ENCODE measurements at regions not wholly inside any gene's neighbourhood (a gene's known extent, or its start where the extent isn't known, plus 50 kb on each side); places are given as distances from the start of the nearest gene placed in this dataset.
A peak's percentile ranks its signal among the peaks of the same experiment; 100 is the strongest.

DNA sequence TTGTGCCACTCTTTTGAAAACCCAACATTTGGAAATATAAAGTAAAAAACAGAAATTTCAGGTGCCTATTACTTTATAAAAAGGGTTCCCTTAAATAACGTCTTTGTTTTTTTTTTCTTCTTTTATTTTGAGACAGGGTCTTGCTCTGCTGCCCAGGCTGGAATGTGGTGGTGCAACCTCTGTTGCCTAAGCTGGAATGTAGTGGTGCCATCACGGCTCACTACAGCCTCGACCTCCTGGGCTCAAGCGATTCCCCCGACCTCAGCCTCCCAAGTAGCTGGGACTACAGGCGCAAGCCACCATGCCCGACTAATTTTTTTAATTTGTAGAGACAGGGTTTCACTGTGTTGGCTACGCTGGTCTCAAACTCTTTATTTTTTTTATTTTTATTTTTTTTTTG lies 110.2 kb upstream of the HNRNPU start:
- no peak for DNase-seq (ENCODE audit: insufficient read length, low spot score, missing footprints)
- no peak overlapping the region for H3K4me2 ChIP-seq (ENCODE audit: insufficient read depth, low read length)
- H2AFZ ChIP-seq (ENCODE audit: low read length): no peak overlapping the region

DNA sequence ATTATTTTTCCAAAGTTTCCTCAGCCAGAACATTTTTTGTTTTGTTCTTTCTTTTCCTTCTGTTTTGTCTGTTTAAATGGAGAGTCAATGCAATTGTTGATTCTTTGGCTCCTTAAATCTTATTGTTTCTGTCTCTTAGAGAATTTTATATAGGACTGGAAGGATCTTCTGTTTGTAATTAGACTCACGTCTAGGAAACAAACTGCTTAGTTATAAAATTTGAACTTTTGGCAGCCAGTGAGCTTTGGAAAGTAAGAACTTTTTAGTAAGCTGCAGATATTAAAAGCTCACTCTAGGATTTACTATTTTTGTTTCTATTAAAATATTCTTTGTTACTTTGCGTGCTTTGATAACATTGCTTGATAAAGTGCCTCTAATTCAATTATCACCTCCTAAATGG lies 109.8 kb upstream of the HNRNPU start:
- Histone ChIP-seq H2AFZ (ENCODE audit: low read length) (no peak overlapping the region), H3K4me1 (ENCODE audit: insufficient read depth, low read length) (peaks cover 7% of the 10 kb centered on the region)
- no peak for DNase-seq (ENCODE audit: insufficient read length, low spot score, missing footprints)

More for the DNA sequence above, 110.2 kb upstream of the HNRNPU start:
- TF ChIP-seq, protein P1, sequence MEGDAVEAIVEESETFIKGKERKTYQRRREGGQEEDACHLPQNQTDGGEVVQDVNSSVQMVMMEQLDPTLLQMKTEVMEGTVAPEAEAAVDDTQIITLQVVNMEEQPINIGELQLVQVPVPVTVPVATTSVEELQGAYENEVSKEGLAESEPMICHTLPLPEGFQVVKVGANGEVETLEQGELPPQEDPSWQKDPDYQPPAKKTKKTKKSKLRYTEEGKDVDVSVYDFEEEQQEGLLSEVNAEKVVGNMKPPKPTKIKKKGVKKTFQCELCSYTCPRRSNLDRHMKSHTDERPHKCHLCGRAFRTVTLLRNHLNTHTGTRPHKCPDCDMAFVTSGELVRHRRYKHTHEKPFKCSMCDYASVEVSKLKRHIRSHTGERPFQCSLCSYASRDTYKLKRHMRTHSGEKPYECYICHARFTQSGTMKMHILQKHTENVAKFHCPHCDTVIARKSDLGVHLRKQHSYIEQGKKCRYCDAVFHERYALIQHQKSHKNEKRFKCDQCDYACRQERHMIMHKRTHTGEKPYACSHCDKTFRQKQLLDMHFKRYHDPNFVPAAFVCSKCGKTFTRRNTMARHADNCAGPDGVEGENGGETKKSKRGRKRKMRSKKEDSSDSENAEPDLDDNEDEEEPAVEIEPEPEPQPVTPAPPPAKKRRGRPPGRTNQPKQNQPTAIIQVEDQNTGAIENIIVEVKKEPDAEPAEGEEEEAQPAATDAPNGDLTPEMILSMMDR (IDR thresholded peaks at IDR 0.05; ENCODE audit: extremely low read depth, low read depth, low read length): no peak
- H3K4me1 ChIP-seq (ENCODE audit: insufficient read depth, low read length): peaks cover 5% of the 10 kb centered on the region
- H3K79me2 ChIP-seq (ENCODE audit: insufficient read depth, low read length): peaks cover 5% of the 10 kb centered on the region
- no peak overlapping the region for H3K4me3 ChIP-seq (ENCODE audit: insufficient read depth, low read length)
- H3K36me3 ChIP-seq (ENCODE audit: insufficient read depth, low read length): no peaks in the 10 kb centered on the region
- no peaks in the 10 kb centered on the region for H4K20me1 ChIP-seq (ENCODE audit: insufficient read depth, low read length)
- H3K27me3 ChIP-seq (ENCODE audit: insufficient read depth, low read length): no peaks in the 10 kb centered on the region
- no peak overlapping the region for H3K27ac ChIP-seq (ENCODE audit: low read depth, low read length)
- H3K9me3 ChIP-seq (ENCODE audit: low read depth, low read length): no peaks in the 10 kb centered on the region

GRCh38 chr1:244971552-244972216 lies 107.3 kb upstream of the HNRNPU start:
- TF ChIP-seq, protein P1 (IDR thresholded peaks at IDR 0.05; ENCODE audit: extremely low read depth, low read depth, low read length): no peak
- H4K20me1 ChIP-seq (ENCODE audit: insufficient read depth, low read length): no peaks in the 10 kb centered on the region
- peak overlapping the region; percentile 99 for H3K27ac ChIP-seq (ENCODE audit: low read depth, low read length)
- H3K27me3 ChIP-seq (ENCODE audit: insufficient read depth, low read length): no peaks in the 10 kb centered on the region
- peak overlapping the region; percentile 97 for H3K4me2 ChIP-seq (ENCODE audit: insufficient read depth, low read length)
- H3K4me3 ChIP-seq (ENCODE audit: insufficient read depth, low read length): peak overlapping the region; percentile 89
- no peaks in the 10 kb centered on the region for H3K9me3 ChIP-seq (ENCODE audit: low read depth, low read length)
- peak overlapping the region; percentile 62 for H2AFZ ChIP-seq (ENCODE audit: low read length)
- DNase-seq (ENCODE audit: insufficient read length, low spot score, missing footprints): no peak
- no peaks in the 10 kb centered on the region for H3K36me3 ChIP-seq (ENCODE audit: insufficient read depth, low read length)
- peaks cover 14% of the 10 kb centered on the region for H3K4me1 ChIP-seq (ENCODE audit: insufficient read depth, low read length)
- peaks cover 5% of the 10 kb centered on the region for H3K79me2 ChIP-seq (ENCODE audit: insufficient read depth, low read length)

More for the DNA sequence above, 109.8 kb upstream of the HNRNPU start:
- Histone ChIP-seq H3K27me3 (ENCODE audit: insufficient read depth, low read length) (no peaks in the 10 kb centered on the region), H3K79me2 (ENCODE audit: insufficient read depth, low read length) (peaks cover 5% of the 10 kb centered on the region), H3K4me2 (ENCODE audit: insufficient read depth, low read length) (no peak overlapping the region), H3K9me3 (ENCODE audit: low read depth, low read length) (no peaks in the 10 kb centered on the region), H3K4me3 (ENCODE audit: insufficient read depth, low read length) (no peak overlapping the region), H3K36me3 (ENCODE audit: insufficient read depth, low read length) (no peaks in the 10 kb centered on the region), H3K27ac (ENCODE audit: low read depth, low read length) (no peak overlapping the region), H4K20me1 (ENCODE audit: insufficient read depth, low read length) (no peaks in the 10 kb centered on the region)
- TF ChIP-seq, protein P1 (IDR thresholded peaks at IDR 0.05; ENCODE audit: extremely low read depth, low read depth, low read length): no peak

- H3K9me3 ChIP-seq (ENCODE audit: low read depth, low read length): no peaks in the 10 kb centered on the region
- peak overlapping the region; percentile 62 for H2AFZ ChIP-seq (ENCODE audit: low read length)
- TF ChIP-seq, protein P1 (IDR thresholded peaks at IDR 0.05; ENCODE audit: extremely low read depth, low read depth, low read length): peak; percentile 40
- H3K4me1 ChIP-seq (ENCODE audit: insufficient read depth, low read length): peaks cover 14% of the 10 kb centered on the region
- peak overlapping the region; percentile 89 for H3K4me3 ChIP-seq (ENCODE audit: insufficient read depth, low read length)
- H3K4me2 ChIP-seq (ENCODE audit: insufficient read depth, low read length): peak overlapping the region; percentile 97
- H3K36me3 ChIP-seq (ENCODE audit: insufficient read depth, low read length): no peaks in the 10 kb centered on the region
- H3K79me2 ChIP-seq (ENCODE audit: insufficient read depth, low read length): peaks cover 5% of the 10 kb centered on the region
- peak; percentile 91 for DNase-seq (ENCODE audit: insufficient read length, low spot score, missing footprints)
- H4K20me1 ChIP-seq (ENCODE audit: insufficient read depth, low read length): no peaks in the 10 kb centered on the region
- H3K27ac ChIP-seq (ENCODE audit: low read depth, low read length): peak overlapping the region; percentile 99
- H3K27me3 ChIP-seq (ENCODE audit: insufficient read depth, low read length): no peaks in the 10 kb centered on the region
Measured at GRCh38 chr1:244970744-244971551, 106.6 kb upstream of the HNRNPU start.

Data from osteoblast (primary cell).